GM12891 (cell line): ENCODE measurements at regions not wholly inside any gene's neighbourhood (a gene's known extent, or its start where the extent isn't known, plus 50 kb on each side); places are given as distances from the start of the nearest gene placed in this dataset.

Experiments
- PAX5 ChIP-seq: IDR thresholded peaks from 2 replicates; pipeline ENCODE4 v1.6.1; 2011; ENCODE audit warnings: low read length, moderate library complexity, mild to moderate bottlenecking; ENCODE audit not compliant: insufficient read depth, severe bottlenecking
- POLR2A ChIP-seq: IDR thresholded peaks from 2 replicates; pipeline ENCODE4 v1.6.1; 2011; ENCODE audit warnings: low read depth, low read length, control low read depth
- SPI1 ChIP-seq: IDR thresholded peaks from 2 replicates; pipeline ENCODE4 v1.6.1; 2011; ENCODE audit warnings: low read depth, low read length, control low read depth
- TAF1 ChIP-seq: IDR thresholded peaks from 2 replicates; pipeline ENCODE4 v1.6.1; 2011; ENCODE audit warnings: low read depth, low read length, control low read depth

- TF ChIP-seq POLR2A (no peak), PAX5 (no peak), SPI1 (no peak), TAF1 (no peak)
Measured at GRCh38 chr4:71095545-71095944, 102.1 kb downstream of the DCK start.
